Muscle of arm (tissue), 1 donor: ENCODE measurements at regions not wholly inside any gene's neighbourhood (a gene's known extent, or its start where the extent isn't known, plus 50 kb on each side); places are given as distances from the start of the nearest gene placed in this dataset.

Experiments used
- DNase-seq: peaks from one replicate; pipeline ENCODE4 v3.0.0-alpha.2; 2013

DNA sequence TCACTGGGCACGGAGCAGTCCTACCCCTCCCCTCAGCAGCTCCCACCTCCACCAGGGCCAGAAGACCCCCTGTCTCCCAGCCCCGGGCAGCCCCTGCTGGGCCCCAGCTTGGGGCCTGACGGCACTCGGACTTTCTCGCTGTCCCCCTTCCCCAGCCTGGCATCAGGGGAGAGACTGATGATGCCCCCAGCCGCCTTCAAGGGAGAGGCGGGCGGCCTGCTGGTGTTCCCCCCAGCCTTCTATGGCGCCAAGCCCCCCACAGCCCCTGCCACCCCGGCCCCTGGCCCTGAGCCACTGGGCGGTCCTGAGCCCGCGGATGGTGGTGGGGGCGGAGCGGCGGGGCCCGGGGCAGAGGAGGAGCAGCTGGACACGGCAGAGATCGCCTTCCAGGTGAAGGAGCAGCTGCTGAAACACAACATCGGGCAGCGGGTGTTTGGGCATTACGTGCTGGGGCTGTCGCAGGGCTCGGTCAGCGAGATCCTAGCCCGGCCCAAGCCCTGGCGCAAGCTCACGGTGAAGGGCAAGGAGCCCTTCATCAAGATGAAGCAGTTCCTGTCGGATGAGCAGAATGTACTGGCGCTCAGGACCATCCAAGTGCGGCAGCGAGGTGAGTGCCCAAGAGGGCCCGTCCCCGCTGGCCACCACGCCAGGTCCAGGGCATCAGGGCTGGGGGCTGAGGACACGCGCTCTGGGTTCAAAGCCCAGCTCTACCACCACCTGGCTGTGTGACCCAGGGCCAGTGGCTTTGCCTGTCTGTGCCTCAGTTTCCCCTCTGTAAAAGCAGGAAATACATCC lies 58.6 kb downstream of the PHETA1 start:
- no peak for DNase-seq

DNA sequence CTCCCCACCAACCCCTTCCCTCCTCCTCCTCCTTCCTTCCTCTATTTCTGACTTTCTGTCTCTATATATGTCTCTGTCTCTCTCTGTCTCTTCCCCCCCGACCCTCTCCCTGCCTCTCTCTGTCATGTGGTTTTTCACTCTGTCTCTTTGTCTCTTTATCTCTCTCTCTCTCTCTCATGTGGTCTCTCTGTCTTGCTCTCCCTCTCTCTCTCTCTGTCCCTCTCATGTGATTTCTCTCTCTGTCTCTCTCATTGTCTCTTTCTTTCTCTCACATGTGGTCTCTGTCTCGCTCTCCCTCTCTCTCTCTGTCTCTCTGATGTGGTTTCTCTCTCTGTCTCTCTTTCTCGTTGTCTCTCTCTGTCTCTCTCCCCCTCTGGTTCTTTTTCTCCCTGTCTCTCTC lies 59.3 kb downstream of the PHETA1 start:
- DNase-seq, result no peak

DNA sequence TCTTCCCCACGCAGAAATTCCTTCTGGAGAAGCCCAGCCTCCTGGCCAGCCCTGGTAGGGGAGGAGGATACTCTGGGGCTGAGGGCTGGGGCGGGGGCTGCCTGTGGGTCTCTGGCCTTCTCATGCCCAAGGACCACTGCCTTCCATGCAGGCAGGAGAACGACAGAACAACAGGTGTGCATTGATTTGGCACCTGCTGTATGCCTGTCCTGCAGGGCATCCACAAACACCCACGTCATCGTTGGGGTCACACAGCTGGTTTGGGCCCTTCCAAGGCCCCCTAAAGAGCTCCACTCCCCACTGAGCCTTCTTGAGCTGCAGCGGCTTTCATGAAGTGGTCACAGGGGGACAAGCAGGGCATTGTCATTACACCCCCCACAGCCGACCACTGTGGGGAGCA lies 60.4 kb downstream of the PHETA1 start:
- DNase-seq, result no peak

DNA sequence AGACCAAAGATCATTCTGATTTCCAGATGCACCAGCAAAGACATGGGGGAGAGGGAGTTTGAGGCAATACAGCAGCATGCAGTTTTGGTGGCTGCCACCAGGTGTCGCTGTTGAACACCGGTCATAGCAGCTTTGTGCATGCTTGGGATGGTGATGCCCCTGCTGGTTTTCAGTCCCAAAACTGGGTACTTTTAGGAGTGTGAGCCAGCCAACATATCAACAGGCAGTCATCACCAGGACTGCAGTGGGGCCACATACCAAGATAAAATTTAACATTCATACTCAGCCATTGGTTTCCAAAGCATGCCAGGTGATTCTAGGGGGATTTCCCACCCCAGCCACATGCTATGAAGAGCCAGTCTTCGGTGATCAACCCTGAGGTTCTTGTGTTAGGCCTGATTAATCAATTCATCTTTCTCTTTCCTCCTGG lies 64.2 kb downstream of the PHETA1 start:
- DNase-seq, result no peak

DNA sequence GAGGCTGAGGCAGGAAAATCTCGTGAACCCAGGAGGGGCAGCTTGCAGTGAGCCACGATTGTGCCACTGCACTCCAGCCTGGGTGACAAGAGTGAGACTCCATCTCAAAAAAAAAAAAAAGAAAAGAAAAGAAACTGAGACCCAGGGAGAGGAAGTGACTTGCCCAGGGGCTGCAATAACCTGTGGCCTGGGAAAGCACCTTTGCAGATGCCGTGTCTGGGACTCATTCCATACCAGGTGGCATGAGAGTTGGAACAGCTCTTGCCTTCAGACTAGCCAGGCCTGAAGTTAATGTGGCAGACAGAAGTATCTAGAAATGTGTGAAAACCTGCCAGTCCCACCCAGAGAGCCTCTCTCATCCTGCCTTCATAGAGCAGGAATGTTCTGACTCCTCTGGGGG lies 65.4 kb downstream of the PHETA1 start:
- DNase-seq, result no peak

DNA sequence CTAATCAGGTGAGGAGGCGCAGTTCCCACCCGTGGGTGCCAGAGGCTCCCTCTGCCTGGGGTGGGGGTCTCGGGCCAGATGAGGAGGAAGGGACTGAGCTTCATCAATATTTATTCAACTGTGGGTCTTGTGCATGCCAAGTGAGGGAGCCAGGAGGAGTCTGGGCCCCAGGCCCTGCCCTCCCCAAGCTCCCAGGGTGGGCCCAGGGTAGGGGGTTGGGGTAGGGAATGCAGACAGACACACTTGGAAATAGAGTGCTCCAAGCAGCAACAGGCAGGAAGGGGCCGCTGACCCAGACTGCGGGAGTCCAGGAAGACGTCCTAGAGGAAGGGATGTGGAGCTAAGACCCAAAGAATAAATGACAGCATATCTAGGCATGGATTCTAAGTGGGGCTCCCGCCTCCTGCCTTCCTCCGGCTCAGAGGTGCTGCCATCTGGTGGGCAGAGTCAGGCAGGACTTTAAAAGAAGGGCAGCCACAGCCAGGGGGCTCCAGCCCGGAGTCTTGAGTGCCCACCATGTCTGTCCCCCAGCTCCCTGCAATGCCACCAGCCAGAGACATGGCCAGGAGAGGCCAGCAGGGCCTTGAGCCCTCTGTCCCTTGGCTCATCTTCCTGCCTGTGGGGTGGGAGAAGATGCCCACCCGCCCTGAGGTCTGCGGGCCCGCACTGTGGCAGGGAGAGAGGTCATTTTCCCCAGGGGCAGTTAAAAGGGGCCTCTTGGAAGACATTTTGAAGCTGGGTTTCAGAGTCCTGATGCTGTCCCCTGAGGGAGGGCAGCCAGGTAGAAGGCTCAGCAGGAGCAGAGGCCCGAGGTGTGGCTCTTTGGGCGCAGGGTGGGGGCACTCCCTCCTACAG lies 70.1 kb downstream of the PHETA1 start:
- peak; percentile 48 for DNase-seq

DNA sequence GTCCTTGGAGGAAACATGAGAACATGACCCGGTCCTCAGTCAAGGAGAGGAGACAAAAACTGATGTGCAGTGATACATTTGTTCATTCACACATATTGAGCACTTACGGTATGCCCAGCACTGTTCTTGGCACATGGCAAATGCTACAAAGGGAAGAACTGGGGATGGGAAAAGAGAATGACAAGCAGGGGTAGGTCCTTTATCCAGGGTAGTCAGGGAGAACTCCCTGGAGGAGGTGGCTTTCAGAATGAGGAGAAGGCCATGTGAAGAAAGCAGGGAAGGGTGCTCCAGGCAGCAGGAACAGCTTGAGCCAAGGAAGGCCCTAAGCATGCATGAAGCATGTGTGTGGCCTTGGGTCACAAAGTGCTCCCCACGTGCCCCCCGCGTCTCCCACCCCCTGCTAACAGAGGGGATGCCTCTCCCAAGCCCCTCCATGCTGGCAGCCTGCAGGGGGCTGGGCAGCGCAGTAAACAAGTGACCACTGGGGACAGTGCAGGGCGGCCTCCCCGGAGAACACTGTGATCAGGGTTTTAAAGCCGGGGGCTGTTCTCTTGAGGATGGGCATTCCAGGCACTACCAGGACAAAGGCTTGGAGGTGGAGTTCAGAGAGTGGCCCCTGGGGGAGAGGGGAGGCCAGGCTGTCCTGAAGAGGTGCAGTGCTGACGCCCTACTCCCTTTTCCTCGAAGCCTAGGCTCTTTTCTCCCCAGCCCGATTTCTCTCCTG lies 71.0 kb downstream of the PHETA1 start:
- no peak for DNase-seq

DNA sequence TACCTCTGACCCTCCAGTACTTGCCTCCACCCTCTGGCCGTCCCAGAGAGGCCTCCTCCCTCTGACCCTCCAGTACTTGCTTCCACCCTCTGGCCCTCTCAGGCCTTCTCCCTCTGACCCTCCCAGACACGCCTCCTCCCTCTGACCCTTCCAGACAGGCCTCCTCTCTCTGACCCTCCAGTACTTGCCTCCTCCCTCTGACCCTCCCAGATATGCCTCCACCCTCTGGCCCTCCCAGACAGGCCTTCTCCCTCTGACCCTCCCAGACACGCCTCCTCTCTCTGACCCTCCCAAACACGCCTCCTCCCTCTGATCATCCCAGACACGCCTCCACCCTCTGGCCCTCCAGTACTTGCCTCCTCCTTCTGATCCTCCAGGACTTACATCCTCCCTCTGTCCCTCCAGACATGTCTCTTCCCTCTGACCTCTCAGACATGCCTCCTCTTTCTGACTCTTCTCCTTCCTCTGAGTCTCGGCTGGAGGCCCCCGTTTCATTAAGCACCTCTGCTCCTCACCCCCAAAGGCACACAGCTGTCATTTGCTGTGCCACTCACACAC lies 71.9 kb downstream of the PHETA1 start:
- DNase-seq, result no peak

DNA sequence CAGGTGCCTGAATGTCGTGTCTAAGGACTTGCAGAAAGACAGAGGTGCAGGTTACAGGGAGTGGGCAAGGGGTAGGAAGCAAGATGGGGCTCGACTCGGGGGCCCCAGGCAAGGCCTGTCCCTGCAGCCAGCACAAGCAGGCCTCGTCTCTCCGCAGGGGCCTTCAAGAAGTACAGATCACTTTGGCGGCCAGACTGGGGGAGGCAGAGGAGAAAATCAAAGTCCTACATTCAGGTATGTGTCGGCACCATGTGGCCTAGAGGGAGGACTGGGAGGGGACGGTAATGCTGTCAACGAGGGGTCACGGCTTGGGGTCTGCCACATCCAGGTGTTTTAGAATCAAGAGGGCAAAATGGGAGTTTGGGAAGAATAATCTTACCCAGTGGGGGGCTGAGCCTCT lies 73.7 kb downstream of the PHETA1 start:
- DNase-seq, result no peak

DNA sequence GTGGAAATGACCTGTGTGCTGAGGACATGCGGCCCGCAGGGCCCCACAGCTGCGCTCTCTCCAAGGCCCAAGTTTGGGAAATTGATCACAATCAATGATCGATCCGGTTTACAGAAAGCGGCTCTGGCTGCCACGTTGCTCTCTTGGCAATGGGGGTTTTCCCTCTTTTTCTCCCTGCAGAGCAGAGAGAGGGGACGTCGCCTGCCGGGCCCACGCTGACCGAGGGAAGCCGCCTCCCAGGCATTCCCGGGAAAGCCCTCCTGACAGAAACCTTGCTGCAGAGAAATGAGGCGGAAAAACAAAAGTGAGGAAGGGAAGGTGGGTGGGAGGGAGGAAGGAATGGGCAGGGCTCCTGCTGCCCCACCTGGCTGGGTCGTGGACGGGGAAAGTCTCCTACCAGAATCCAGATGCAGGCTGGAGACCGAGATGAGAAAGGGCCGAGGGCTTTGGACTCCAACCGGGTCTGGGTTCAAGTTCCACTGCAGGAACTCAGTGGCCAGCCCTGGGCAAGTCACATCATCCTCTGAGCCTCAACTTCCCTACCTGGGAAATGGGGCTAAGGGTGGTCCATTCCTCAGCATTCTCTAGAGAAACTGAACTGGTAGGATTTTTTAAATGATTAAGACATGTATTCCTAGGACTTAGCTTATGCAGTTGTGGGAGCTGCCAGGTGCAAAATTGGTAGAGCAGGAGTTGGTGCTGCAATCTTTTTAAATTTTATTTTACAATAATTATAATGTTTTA lies 75.5 kb downstream of the PHETA1 start:
- DNase-seq, result no peak

DNA sequence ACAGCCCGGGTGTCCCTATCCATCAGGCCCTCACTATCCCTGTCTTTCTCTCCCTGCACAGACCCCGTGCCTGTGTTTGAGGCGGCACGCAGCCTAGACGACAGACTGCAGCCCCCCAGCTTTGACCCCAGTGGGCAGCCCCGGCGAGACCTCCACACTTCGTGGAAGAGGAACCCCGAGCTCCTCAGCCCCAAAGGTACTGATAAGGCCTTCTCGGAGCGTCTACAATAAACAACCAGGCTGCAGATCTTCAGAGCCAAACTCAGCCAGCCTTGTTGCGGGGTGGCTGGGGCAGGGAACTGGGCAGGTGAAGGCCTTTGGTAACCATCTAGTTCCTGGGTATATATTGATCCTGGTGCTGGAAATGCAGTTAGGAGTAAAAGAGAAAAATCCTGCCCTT lies 77.5 kb downstream of the PHETA1 start:
- no peak for DNase-seq

DNA sequence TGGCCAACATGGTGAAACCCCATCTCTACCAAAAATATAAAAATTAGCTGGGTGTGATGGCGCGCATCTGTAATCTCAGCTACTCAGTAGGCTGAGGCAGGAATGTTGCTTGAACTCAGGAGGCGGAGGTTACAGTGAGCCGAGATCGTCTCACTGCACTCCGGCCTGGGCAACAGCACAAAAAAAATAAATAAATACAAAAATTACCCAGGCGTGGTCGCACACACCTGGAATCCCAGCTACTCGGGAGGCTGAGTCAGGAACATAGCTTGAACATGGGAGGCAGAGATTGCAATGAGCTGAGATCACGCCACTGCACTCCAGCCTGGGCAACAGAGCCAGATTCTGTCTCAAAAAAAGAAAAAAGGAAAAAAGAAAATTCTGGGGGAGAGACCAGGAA lies 80.1 kb downstream of the PHETA1 start:
- DNase-seq, result no peak

DNA sequence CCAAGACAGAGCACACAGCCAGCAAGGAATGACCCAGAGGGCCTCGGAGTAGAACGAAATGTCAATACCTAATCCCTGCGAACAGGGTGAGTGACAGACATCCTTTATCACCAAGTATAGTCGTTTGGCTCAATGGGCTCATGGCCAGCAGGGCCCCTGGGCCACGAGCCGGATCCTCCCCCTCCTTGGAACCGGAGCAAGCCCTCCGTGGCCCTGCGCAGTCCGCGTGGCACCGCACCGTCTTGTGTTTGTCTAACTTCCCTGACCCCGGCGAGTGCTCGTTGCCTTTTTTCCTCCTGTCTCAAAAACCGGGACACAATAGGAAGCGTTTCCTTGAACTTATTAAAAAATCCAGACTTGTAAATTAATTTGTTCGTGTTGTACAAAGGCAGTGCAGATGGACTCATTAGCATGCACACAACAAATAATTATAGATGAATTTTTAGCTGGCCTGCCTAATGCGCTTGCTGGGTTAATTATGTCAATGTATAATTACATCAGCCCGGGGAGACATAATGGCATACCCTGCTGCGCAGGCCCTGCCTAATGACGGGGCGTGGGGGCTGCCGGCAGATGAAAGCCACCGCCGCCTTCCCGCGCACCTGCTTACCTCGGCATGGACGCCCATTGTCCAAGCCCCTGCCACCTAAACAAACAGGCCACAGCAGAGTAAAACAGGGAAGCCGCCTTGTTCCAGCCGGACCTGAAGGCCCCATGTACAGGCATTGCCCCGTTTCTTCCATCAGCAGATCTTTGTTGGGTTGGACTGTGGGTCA lies 81.6 kb downstream of the PHETA1 start:
- no peak for DNase-seq

DNA sequence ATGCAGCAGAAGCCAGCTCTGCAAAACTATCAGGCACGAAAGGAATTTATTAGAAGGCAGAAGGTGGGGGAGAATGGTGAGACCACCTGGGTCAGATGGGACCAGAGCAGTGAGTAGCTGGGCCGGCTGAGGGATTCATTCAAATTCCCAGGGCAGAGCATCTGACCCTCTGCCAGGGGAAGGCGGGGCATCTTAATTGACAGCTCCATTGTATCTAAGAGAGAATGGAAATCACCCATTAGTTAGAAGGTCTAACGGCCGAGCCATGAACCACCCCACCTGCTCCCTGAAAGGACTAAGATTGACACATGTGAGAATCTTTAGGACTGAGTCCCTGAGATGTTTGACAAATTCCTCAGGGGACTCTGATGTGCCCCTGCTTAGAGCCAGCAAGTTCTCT lies 83.7 kb downstream of the PHETA1 start:
- no peak for DNase-seq

DNA sequence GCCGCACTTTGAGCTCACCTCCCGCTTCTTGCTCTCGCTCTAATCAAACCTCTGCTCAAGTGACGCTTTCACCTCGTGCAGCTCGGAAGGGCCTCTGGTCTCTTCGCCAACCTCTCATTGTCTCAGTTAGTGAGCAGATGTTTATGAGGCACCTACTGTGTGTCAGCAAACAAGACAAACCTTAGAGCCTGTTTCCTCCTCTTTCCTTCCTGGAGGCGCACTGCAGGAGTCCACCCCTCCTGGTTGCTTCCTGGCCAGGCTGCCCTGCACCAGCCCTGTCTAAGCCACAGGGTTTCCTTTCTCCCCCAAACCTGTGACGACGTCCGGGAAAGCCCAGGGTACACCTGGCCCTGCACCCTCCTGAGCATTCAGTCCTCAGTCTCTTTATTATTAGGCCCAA lies 84.2 kb downstream of the PHETA1 start:
- DNase-seq, result no peak

DNA sequence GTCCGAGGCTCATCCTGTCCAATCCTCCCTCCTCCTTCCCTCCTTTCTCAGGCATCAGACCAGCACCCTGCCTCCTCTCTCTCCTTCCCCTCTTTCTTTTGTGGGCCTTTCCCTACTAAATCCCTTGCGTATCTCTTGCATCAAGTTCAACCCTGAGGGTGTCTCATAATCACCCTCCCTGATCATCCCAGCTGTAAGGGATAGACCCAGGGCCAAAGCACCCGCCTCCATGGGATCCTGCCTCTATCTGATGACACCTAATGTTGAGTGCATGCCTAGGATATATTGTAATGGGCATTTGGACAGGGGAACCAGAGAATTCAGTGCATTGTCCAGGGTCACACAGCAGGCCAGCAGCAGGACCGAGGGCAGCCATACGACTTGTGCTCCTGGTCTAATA lies 84.9 kb downstream of the PHETA1 start:
- DNase-seq, result no peak

DNA sequence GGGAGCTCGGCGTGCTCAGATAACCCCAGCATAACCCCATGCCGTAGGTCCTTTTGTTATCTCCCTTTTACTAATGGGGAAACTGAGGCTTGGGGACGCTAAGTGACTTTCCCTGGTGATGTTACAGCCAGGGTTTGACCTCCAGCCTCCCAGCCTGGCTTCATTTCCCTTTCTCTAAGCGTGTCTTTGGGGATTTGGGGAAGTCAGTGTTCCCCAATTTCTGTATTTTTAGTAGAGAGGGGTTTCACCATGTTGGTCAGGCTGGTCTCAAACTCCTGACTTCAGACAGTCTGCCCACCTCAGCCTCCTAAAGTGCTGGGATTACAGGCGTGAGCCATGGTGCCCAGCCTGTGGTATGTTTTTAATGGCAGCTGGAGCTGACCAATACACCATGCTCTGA lies 85.4 kb downstream of the PHETA1 start:
- DNase-seq, result no peak

DNA sequence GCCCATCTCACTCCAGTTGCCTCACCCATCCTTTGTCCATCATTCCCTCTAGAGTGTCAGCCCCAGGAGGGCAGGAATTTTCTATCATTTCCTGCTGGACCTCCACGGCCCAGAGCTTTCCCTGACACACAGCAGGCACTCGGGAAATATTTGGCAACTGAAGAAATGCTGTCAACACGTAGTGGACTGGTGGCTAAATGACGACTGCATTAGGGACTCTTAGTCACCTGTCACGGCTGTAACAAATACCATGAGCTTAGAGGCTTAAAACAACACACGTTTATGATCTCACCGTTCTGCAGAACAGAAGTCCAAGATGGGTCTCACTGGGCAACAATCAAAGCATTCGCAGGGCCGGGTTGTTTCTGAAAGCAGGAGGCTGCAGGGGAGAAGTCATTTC lies 91.3 kb downstream of the PHETA1 start:
- no peak for DNase-seq

DNA sequence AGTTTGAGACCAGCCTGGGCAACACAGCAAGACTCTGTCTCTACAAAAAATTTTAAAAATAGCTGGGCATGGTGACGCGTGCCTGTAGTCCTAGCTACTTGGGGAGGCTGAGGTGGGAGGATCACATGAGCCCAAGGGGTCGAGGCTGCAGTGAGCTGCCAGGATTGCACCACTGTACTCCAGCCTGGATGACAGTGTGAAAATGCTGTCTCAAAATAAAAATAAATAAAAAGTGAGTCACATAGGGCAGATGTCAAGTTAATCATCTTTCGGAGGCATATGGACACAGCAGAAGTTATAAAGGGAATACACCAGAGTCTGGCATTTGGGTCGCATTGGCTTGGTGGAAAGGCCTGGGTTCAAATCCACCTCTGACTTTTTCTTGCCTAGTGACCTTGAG lies 92.7 kb downstream of the PHETA1 start:
- DNase-seq, result no peak

DNA sequence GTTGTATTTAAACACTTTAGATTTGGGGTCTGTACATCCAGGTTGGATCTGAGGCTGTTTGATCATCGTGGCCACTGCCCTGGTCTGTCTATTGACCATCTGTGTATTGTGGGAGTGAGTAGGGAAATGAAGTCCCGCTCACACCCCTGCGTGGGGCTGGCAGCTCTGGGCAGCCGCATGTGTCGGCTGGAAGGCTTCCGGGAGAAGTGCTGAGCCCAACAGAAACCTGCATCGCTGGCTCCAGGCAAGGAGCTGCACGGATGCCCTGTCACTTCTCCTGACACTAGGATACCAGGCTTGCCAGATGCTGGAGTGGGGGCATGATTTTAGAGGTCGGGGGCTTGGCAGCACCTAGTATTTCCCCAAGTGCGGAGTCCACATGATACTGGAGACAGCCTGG lies 93.6 kb downstream of the PHETA1 start:
- no peak for DNase-seq

DNA sequence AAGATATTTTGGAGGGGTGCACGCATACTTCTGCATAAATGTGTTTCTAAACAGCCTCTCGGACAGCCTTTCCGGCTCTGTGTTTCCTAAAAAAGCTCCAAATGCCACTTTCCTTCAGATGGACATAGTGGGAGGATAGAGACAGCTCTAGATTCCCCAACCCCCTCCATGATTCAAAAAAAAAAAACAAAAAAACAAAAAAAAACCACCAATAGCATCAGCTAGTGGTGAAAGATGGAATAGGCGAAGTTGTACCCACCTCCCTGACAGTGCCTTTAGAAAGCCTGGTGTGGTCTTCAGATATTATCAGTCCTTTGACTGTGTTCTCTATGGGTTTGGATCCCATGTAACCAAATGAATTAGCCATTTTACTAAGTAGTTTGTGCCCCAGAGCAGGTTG lies 94.1 kb downstream of the PHETA1 start:
- DNase-seq, result no peak
